ENCODE measurements at regions not wholly inside any gene's neighbourhood (a gene's known extent, or its start where the extent isn't known, plus 50 kb on each side); places are given as distances from the start of the nearest gene placed in this dataset.

DNA sequence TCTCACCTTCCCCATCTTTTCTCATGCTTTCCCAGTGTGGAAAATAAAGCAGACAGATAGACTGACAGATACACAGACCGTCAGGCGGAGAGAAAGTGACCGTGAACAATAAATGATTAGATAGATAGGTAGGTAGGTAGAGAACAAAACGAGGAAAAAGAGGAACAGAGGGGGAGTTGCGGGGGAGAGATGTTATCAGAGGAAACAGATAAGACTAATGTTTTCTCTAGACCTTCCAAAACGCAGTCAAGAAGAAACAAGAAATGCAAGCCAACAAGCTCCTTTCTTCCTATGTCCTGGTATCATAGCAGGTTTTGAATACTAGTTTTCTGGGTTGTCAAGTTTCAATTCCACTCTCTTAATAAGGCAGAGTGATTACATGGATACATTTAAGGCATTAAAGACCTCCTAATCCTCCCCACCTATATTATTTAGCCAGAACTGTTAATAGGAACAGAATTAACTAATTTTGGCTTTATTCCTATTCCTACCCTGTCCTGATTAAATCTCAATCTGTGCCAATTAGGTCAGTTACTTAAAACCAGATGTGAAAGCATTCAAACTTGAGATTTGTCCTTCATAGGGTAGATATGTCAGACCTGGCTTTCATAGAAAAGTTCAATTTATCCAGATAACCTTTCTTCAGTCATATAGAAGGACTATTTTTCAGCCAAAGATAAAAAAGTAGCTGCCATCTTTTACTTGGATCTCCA lies 89.0 kb upstream of the PTPRR start:
- DNase-seq: no peak

- no peak for DNase-seq
Measured at GRCh38 chr12:71008616-71009015, 88.1 kb upstream of the PTPRR start.

DNA sequence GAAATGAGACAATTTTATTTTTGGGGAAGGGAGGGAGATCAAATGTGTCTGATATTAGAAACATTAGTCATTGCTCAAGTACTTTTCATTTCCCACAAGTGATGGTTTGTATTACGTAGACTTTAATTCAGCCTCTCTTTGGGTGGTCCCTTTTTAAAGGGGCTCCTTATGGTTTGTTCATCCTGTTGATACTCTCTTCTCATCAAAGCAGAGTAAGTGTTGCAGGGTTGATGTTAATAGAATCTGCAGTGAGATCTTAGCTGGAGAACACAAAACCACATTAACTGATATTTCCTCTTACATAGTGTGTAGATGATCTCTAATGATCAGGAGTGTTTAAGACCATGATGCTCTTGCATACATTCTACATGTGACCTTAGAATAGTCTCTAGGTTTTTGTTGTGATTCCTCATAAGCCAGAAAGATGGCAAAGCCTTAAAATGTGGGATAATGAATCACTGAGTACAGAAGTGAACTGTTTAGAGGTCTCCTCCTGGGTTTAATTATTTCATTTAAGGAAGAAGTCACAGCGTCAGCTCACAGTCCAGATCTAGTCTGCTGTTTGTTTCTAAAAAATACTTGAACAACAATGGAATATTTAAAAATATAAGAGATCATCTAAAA lies 87.4 kb upstream of the PTPRR start:
- no peak for DNase-seq

- DNase-seq: no peak
Measured at GRCh38 chr12:71007020-71007419, 86.5 kb upstream of the PTPRR start.

DNA sequence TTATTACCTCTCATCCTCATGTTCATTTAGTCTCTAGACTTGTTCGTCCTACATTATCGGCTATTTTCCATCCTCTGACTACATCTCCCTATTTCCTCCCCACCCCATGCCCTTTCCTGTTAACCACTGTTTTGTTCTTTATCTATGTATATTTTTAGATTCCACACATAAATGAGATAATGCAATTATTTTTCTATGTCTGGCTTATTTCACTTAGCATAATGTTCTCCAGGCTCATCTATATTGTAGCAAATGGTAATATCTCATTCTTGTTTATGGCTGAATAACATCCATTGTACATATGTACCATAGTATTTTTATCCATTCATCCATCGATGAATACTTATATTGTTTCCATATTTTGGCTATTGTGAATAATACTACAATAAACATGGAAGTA lies 84.6 kb upstream of the PTPRR start:
- no peak for DNase-seq

DNA sequence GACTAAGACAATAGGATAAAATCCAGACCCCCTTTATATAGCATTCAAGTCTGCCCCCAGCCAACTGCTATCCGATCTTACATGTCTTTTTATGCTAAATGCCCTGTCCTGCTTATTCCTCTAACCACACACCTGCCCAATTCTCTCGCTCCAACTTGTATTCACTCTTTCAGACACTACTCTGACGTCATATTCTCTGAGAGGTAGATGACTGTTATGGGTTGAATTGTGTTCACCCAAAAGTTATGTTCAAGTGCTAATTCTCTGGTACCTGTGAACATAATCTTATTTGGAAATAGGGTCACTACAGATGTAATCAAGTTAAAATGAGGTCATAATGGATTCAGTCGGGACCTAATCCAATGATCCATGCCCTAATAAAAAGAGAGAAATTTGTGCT lies 84.0 kb upstream of the PTPRR start:
- no peak for DNase-seq

DNA sequence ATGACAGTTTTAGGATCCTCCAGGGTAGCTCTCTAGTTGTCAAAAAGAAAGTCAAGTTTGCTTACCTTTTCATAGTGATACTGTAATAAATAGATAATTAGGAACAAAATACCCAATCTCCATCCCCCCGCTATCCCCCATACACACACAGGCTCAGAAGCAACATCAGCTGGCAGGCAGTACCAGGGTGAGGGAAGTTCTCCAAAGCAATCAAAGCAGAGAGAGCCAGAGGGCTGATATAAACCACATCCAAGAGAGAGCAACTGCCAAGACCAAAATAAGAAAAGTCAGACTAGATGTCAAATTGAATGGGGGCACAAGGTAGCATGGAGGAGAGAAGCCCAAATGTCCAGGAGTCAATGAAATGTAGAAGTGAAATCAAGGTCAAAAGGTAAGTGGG lies 80.2 kb upstream of the PTPRR start:
- no peak for DNase-seq

DNA sequence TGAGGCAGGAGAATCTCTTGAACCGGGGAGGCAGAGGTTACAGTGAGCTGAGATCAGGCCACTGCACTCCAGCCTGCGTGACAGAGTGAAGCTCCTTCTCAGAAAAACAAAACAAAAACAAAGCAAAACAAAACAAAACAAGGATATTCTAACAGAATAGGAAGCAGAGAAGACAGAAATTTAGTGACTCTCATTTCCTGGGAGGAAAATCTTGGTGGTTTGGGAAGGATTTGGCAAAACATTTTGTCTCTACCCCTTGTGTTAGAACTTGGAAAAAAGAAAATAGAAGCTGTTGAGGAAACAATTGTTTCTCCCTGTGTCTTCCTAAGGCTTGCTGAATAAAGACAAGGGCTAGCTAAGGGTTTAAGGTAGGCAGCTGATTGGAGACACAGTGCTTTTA lies 79.7 kb upstream of the PTPRR start:
- no peak for DNase-seq

DNA sequence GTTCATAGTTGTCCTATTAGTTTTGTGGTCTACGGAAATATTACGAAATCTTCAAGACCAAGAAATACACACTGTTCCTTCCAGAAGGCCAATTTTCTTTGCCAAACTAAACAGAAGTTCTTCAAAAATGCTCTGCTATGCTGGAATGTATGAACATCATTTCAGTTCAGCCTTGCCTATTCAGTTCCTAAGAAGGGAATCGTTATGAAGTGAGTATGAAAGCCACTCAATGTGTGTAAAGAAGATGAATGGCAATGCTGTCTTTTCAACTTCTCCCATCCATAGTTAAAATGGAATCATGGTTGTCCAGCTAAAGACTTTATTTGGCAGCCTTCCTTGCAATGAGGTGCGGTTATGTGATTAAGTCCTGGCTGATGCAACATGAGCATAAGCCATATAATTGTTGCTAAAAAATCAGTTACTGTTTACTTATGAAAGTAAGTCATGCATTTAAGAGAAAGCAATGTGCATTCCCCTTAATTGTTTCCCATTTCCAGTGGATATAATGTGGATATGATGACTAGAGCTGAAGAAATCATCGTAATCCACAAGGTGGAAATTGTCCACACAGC lies 73.8 kb upstream of the PTPRR start:
- DNase-seq: no peak

DNA sequence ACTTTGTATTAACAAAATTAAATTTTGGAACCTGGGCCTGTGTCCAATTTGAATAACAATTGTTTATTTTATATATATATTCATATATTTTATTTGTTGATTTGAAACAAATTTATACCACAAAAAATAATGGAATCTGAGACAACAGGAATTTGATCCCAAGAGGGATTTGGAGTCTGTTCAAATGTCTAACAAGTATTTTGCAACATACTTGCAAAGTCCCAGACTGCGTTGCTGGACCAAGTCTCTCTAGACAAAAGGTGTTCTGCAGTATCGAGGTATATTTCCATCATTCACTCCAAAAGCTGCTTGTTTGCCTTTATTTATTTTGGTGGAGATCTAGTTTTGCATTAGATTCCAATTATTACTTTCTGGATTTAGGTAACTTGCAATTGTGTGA lies 68.7 kb upstream of the PTPRR start:
- DNase-seq: no peak

GRCh38 chr12:70985850-70986249 lies 65.3 kb upstream of the PTPRR start:
- DNase-seq: no peak

- DNase-seq: no peak
Measured at GRCh38 chr12:70983692-70984091, 63.2 kb upstream of the PTPRR start.

- DNase-seq: no peak
Measured at GRCh38 chr12:70982991-70983390, 62.5 kb upstream of the PTPRR start.

- DNase-seq: no peak
Measured at GRCh38 chr12:70982286-70982685, 61.7 kb upstream of the PTPRR start.

DNA sequence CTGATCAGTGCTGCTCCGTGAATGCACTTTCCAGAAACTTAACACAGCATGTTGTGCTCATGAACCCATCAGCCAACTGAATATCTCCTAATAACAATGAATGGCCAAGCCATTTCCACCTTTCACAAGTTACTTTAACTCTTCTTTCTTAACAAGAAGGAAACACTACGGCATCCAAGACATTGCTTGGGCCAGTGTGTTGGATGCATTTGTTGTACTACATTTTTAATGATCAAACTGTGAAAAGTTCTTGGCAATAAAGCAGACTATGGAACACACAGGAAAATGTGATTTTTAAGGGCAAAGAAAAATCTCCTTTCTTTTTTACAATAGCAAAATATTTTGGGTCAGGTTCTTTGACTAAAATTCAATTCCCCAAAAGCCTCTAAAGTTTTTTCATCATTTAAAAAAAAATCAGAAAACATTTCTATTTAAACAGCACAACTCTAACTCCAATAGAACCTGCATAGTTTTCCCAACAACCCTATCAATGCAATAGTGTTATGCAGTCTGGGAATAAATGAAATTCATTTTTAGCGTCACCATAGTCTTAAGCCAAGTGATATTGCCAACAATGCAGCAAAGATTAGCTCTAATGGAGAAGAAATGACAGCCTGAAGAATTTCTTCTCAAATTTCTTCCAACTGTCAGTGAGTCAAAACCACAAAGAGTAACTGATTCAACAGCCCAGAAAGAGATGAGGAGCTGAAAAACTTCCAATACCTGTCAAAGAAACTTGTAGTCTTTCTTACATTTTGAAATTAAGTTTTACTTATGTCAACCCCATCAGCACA lies 50.7 kb upstream of the PTPRR start:
- DNase-seq: no peak
